Left lung (tissue), 4 donors: ENCODE measurements at regions not wholly inside any gene's neighbourhood (a gene's known extent, or its start where the extent isn't known, plus 50 kb on each side); places are given as distances from the start of the nearest gene placed in this dataset.

Experiments
- ATAC-seq: fragments of 200-7000 bp; cut with Tn5 transposase; one replicate; pipeline ENCODE4 v1.9.1; 2020; ENCODE audit warnings: moderate library complexity
- DNase-seq, 4 donors: peaks; one replicate each; pipeline ENCODE4 v3.0.0-alpha.2; 2013 to 2020
- H3K27ac ChIP-seq, 2 donors: fragments of 200-600 bp; sonication (generic) in 1 of 2; one replicate each; pipeline versions ENCODE4 v1.5.0 to v1.8.0; 2020 to 2021
- H3K27me3 ChIP-seq, 2 donors: fragments of 200-600 bp; sonication (generic) in 1 of 2; one replicate each; pipeline versions ENCODE4 v1.5.0 to v1.8.0; 2020 to 2021
- H3K36me3 ChIP-seq, 2 donors: fragments of 200-600 bp; sonication (generic) in 1 of 2; one replicate each; pipeline versions ENCODE4 v1.5.0 to v1.8.0; 2020 to 2021
- H3K4me1 ChIP-seq, 2 donors: fragments of 200-600 bp; one replicate each; pipeline ENCODE4 v1.8.0; 2021
- H3K4me3 ChIP-seq, 2 donors: fragments of 200-600 bp; sonication (generic) in 1 of 2; one replicate each; pipeline versions ENCODE4 v1.5.0 to v1.8.0; 2020 to 2021; ENCODE audit warnings: mild to moderate bottlenecking in 1 of 2
- H3K9me3 ChIP-seq, 2 donors: fragments of 200-600 bp; sonication (generic) in 1 of 2; one replicate each; pipeline versions ENCODE4 v1.5.0 to v1.8.0; 2020 to 2021
- CTCF ChIP-seq, 2 donors: fragments of 200-600 bp; sonication (generic) in 1 of 2; IDR thresholded peaks; one replicate each; pipeline versions ENCODE4 v1.5.0 to v1.8.0; 2021; ENCODE audit warnings: antibody characterized with exemption in 2 of 2
- intact Hi-C, 2 donors: fragments of 100-400 bp; cut with DNase I; formaldehyde crosslinking; loops; one replicate each; pipeline versions ENCODE4 v1.11.2 to v1.14.2; 2022
- donor health status: DM: no; HTN: yes; CAD: no.
- donor health status: DM: no; HTN: no; CAD: no.

- Histone ChIP-seq H3K27me3 (no peaks in the 10 kb centered on the region), H3K4me1 (no peaks in the 10 kb centered on the region), H3K36me3 (no peaks in the 10 kb centered on the region), H3K27ac (no peak overlapping the region), H3K4me3 (no peak overlapping the region), H3K9me3 (no peaks in the 10 kb centered on the region)
- ATAC-seq (no peak), DNase-seq (no peak)
- no peak for TF ChIP-seq CTCF (IDR thresholded peaks at IDR 0.05)
- intact Hi-C loops, result no loop called here
Measured at GRCh38 chr2:3982160-3982559, 278.8 kb downstream of the DCDC2C start.

- intact Hi-C loops, result no loop called here
- Histone ChIP-seq H3K27ac (no peak overlapping the region), H3K4me3 (no peak overlapping the region), H3K27me3 (no peaks in the 10 kb centered on the region), H3K9me3 (peaks cover 0 to 12% of the 10 kb centered on the region in 2 donors), H3K4me1 (no peaks in the 10 kb centered on the region), H3K36me3 (no peaks in the 10 kb centered on the region)
- no peak for ATAC-seq
- no peak for TF ChIP-seq CTCF (IDR thresholded peaks at IDR 0.05)
- DNase-seq, result no peak
Measured at GRCh38 chr2:3986063-3986462, 282.7 kb downstream of the DCDC2C start.

GRCh38 chr2:3986530-3987258 lies 283.3 kb downstream of the DCDC2C start:
- no peaks in the 10 kb centered on the region for H3K27me3 ChIP-seq
- H3K36me3 ChIP-seq, result no peaks in the 10 kb centered on the region
- DNase-seq, result no peak
- H3K9me3 ChIP-seq, result peaks cover 0 to 12% of the 10 kb centered on the region in 2 donors
- ATAC-seq, result no peak
- H3K27ac ChIP-seq, result no peak overlapping the region
- H3K4me1 ChIP-seq, result no peaks in the 10 kb centered on the region
- H3K4me3 ChIP-seq, result no peak overlapping the region
- TF ChIP-seq CTCF (IDR thresholded peaks at IDR 0.05), result no peak
- intact Hi-C loops, result no loop called here

GRCh38 chr2:4002841-4003403 lies 299.5 kb downstream of the DCDC2C start:
- no peak for TF ChIP-seq CTCF (IDR thresholded peaks at IDR 0.05)
- intact Hi-C loops, result no loop called here
- no peaks in the 10 kb centered on the region for H3K36me3 ChIP-seq
- no peaks in the 10 kb centered on the region for H3K4me1 ChIP-seq
- DNase-seq (no peak), ATAC-seq (no peak)
- H3K27me3 ChIP-seq, result no peaks in the 10 kb centered on the region
- no peak overlapping the region for H3K27ac ChIP-seq
- no peaks in the 10 kb centered on the region for H3K9me3 ChIP-seq
- no peak overlapping the region for H3K4me3 ChIP-seq

GRCh38 chr2:4012197-4012596 lies 308.8 kb downstream of the DCDC2C start:
- H3K27ac ChIP-seq, result no peak overlapping the region
- intact Hi-C loops, result no loop called here
- peaks cover 0 to 17% of the 10 kb centered on the region in 2 donors for H3K9me3 ChIP-seq
- TF ChIP-seq CTCF (IDR thresholded peaks at IDR 0.05), result no peak
- no peaks in the 10 kb centered on the region for H3K4me1 ChIP-seq
- ATAC-seq (no peak), DNase-seq (no peak)
- no peak overlapping the region for H3K4me3 ChIP-seq
- no peaks in the 10 kb centered on the region for H3K27me3 ChIP-seq
- no peaks in the 10 kb centered on the region for H3K36me3 ChIP-seq
